HFF-Myc (cell line): ENCODE measurements at regions not wholly inside any gene's neighbourhood (a gene's known extent, or its start where the extent isn't known, plus 50 kb on each side); places are given as distances from the start of the nearest gene placed in this dataset.
"Not testable (repeated sequence)": the region's sequence is repeated elsewhere in the genome, so short reads cannot be mapped to it uniquely, and the experiment has no call there.

Experiments used
- DNase-seq: peaks from one replicate; pipeline ENCODE4 v3.0.0-alpha.2; 2011; ENCODE audit warnings: low read depth; ENCODE audit errors: extremely low read depth
- H3K4me3 ChIP-seq: replicated peaks from 2 replicates; pipeline ENCODE4 v1.5.1; 2011; ENCODE audit warnings: low read depth, mild to moderate bottlenecking, control low read depth, low read length
- CTCF ChIP-seq: IDR thresholded peaks from 2 replicates; pipeline ENCODE4 v1.5.1; 2012; ENCODE audit warnings: mild to moderate bottlenecking, low read depth, low read length, control low read depth; ENCODE audit errors: missing control alignments

GRCh38 chr2:39881948-39882347, 102.9 kb upstream of the THUMPD2 start:
- TF ChIP-seq CTCF: no peak
- DNase-seq: no peak

GRCh38 chr2:39881494-39881893, 102.4 kb upstream of the THUMPD2 start:
- TF ChIP-seq CTCF: no peak
- H3K4me3 ChIP-seq: no peak overlapping the region
- no peak for DNase-seq

More at GRCh38 chr2:39881948-39882347, 102.9 kb upstream of the THUMPD2 start:
- no peak overlapping the region for H3K4me3 ChIP-seq

- not testable (repeated sequence) for H3K4me3 ChIP-seq, DNase-seq
These were observed 99.9 kb upstream of the THUMPD2 start for GRCh38 chr2:39879001-39879400.

- no peak for TF ChIP-seq CTCF
- no peak for DNase-seq
- no peak overlapping the region for H3K4me3 ChIP-seq
These were observed 96.8 kb upstream of the THUMPD2 start for GRCh38 chr2:39875914-39876267.

- no peak for TF ChIP-seq CTCF
- DNase-seq: no peak
- H3K4me3 ChIP-seq: no peak overlapping the region
These were observed 96.3 kb upstream of the THUMPD2 start for GRCh38 chr2:39875182-39875913.

- no peak for TF ChIP-seq CTCF
- H3K4me3 ChIP-seq: no peak overlapping the region
- no peak for DNase-seq
These were observed 95.2 kb upstream of the THUMPD2 start for GRCh38 chr2:39874236-39874635.

- no peak overlapping the region for H3K4me3 ChIP-seq
- TF ChIP-seq CTCF: no peak
- no peak for DNase-seq
These were observed 94.5 kb upstream of the THUMPD2 start for GRCh38 chr2:39873586-39873985.
